GM12801 (cell line): ENCODE measurements at regions not wholly inside any gene's neighbourhood (a gene's known extent, or its start where the extent isn't known, plus 50 kb on each side); places are given as distances from the start of the nearest gene placed in this dataset.

Experiments used
- TF ChIP-seq, protein P1 (sequence below): IDR thresholded peaks from one replicate; pipeline ENCODE4 v1.5.1; 2011; ENCODE audit warnings: control low read depth; ENCODE audit not compliant: insufficient read length; ENCODE audit errors: extremely low read depth

DNA sequence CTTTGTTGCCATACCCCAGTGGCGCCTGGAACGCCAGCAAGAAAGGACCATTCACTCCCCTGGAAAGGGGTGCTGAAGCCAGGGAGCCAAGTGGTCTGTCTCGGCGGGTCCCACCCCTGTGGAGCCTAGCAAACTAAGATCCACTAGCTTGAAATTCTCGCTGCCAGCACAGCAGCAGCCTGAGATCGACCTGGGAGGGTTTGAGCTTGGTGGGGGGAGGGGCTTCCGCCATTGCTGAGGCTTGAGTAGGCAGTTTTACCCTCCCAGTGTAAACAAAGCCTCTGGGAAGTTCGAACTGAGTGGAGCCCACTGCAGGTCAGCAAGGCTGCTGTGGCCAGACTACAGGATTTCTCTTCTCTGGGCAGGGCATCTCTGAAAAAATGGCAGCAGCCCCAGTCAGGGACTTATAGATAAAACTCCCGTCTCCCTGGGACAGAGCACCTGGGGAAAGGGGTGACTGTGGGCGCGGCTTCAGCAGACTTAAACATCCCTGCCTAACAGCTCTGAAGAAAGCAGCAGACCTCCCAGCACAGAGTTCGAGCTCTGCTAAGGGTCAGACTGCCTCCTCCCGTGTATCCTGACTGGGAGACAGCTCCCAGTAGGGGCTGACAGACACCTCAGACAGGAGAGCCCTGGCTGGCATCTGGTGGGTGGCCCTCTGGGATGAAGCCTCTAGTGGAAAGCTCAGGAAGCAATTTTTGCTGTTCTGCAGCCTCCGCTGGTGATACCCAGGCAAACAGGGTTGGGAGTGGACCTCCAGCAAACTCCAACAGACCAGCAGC, 281.1 kb upstream of the SP4 start:
- TF ChIP-seq, protein P1, sequence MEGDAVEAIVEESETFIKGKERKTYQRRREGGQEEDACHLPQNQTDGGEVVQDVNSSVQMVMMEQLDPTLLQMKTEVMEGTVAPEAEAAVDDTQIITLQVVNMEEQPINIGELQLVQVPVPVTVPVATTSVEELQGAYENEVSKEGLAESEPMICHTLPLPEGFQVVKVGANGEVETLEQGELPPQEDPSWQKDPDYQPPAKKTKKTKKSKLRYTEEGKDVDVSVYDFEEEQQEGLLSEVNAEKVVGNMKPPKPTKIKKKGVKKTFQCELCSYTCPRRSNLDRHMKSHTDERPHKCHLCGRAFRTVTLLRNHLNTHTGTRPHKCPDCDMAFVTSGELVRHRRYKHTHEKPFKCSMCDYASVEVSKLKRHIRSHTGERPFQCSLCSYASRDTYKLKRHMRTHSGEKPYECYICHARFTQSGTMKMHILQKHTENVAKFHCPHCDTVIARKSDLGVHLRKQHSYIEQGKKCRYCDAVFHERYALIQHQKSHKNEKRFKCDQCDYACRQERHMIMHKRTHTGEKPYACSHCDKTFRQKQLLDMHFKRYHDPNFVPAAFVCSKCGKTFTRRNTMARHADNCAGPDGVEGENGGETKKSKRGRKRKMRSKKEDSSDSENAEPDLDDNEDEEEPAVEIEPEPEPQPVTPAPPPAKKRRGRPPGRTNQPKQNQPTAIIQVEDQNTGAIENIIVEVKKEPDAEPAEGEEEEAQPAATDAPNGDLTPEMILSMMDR = no peak

DNA sequence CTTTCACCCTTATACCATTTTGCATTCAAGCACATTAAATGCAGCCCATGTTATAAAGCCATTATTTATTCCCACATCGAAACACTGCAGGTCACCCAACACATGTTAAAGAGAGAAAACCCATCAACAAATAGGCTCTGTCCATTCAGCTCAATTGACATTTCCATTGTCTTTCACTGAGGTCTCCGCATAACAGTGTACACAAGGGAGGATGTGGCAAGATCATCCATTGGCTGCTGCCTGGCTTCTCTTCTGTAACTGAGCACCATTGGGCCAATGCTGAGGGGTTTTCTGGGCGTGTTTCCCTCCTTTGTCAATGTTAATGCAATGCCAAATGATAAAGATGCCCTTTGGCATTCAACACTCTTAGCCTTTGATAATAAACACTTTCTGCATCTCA, 278.1 kb upstream of the SP4 start:
- TF ChIP-seq, protein P1 = no peak

DNA sequence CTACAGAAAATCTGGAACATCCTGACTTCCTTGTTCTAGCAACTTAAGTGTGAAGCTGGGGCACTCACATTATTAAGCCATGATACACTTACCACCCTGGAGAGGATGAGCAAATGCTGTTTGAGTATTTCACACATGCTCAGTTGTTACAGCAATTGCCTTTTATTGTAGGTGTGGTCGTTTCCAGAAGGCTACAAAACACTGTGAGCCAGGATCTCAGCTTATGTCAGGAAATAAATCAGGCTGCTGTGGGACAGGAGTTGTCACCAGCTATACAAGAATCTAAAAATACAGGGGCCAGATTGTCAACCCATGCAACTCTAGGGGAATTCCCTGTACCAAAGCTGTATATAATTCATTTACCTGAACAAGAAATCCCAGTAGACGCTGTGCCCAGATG, 273.3 kb upstream of the SP4 start:
- TF ChIP-seq, protein P1 = no peak

DNA sequence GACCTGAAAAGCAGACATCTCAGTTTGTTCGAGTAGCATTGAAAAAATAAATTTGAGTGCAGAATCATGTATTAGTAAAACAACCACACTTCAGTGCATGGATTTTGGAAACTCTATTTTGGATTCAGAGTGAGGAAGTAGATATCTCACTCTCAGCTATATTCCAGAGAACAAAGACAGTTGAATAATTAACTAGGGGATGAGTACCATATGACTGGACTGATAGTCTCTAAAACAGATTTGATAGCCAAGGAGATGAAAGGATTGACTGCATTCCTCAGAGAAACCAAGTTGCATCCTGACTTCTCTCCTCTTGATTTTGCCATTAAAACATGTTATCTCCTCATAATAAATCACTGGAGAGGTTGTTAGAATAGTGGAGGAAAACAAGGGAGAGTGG, 268.4 kb upstream of the SP4 start:
- TF ChIP-seq, protein P1 = no peak

DNA sequence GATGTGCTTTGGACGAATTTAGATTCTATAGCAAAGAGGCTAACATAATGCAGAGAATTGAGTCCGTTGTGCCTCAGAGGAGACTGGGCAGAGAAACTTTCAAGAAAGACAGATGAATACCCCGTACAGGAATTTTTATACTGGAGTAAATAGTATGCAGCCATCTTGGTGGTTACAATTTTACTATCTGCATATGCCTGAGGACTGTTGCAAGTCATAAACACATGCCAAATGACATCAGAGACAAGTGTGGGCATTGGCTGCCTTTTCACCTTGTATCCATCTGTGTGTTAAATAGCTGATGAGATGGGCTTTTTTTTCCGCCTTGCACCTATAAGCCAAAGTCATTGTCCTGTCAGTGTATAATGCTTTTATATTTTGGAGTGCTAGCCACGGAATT, 267.5 kb upstream of the SP4 start:
- TF ChIP-seq, protein P1 = no peak

DNA sequence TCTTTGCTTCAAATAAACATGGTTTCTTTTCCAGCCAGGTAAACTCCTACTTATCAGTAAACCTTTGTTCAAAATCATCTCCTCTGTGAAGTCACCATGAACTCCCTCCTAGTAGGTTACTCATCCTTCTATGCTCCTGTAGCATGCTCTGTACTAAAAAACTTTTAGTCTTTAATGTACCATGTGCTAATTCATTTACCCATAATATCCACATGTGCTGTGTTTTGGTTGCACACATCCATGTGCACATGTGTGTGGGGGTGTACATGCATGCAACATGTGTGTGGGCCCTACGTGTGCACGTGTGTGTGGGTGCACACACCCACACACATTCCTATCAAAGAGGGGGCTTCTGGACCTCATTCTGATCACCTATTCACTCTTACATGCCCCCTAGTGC, 259.9 kb upstream of the SP4 start:
- TF ChIP-seq, protein P1 = no peak

DNA sequence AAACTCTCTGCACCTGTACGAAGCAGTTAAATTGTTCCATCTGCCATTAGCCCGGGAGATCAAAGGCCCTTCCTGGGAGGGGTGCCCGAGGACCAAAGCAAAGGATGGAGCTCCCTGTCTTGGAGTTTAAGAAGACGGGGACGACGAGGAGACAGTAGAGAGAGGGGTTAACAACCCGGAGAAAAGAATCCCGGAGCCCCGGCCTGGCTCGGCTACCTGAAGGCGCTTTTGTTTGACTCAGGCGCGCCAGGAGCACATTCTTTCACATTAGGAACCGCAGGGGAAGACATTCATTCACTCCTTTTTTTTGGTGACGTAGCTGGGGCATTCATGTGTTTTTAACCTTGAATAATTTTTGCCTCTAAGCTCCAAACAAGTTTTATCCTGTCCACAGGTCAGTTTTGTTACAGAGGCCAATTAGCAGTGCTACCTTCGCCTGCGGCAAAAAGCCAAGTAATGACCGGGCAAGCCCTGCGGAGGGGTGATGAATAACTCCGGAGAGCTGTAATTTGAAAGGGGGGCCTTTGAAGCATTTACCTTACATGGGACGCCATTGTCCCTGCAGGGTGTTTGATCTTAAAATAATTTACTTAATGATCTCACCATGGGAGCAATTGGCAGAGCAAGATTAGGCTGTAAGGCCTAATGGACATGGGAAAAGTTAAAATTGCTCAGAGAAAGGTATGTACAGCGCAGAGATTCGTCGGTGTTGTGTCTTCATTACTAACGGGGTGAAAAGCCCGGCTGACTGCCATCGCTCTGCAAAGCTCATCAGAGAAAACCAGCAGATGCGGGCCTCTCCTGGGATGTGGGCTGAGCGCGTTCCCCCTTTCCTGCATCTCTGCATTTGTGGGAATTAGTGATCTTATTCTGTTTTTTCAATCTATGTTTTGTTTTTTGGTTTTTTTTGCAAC, 258.0 kb upstream of the SP4 start:
- TF ChIP-seq, protein P1 = no peak
